H9 (cell line): ENCODE measurements at regions not wholly inside any gene's neighbourhood (a gene's known extent, or its start where the extent isn't known, plus 50 kb on each side); places are given as distances from the start of the nearest gene placed in this dataset.

ENCODE experiments used
- DNase-seq: peaks from one replicate; pipeline ENCODE4 v3.0.0-alpha.2; 2017
- H2AFZ ChIP-seq: one replicate; pipeline ENCODE4 v1.6.1; 2013; ENCODE audit warnings: mild to moderate bottlenecking, low read length, control low read depth, moderate library complexity
- H2AK5ac ChIP-seq: 2 replicates; pipeline ENCODE4 v1.6.1; 2013; ENCODE audit warnings: low read length, control low read depth, mixed read lengths; ENCODE audit not compliant: insufficient read length
- H2BK120ac ChIP-seq: one replicate; pipeline ENCODE4 v1.6.1; 2013; ENCODE audit warnings: low read depth, mild to moderate bottlenecking, low read length, control low read depth, inconsistent platforms; ENCODE audit not compliant: poor library complexity, severe bottlenecking
- H2BK12ac ChIP-seq: 2 replicates; pipeline ENCODE4 v1.6.1; 2013; ENCODE audit warnings: low read length, control low read depth, mixed read lengths, low read depth; ENCODE audit not compliant: insufficient read length
- H2BK15ac ChIP-seq: 2 replicates; pipeline ENCODE4 v1.6.1; 2013; ENCODE audit warnings: low read depth, low read length, control low read depth
- H2BK20ac ChIP-seq: one replicate; pipeline ENCODE4 v1.6.1; 2013; ENCODE audit warnings: low read depth, mild to moderate bottlenecking, low read length, control low read depth, inconsistent platforms; ENCODE audit not compliant: poor library complexity, severe bottlenecking
- H2BK5ac ChIP-seq: 2 replicates; pipeline ENCODE4 v1.6.1; 2013; ENCODE audit warnings: low read length, control low read depth, mixed read lengths; ENCODE audit not compliant: insufficient read length
- H3K14ac ChIP-seq: 2 replicates; pipeline ENCODE4 v1.6.1; 2013; ENCODE audit warnings: low read length, control low read depth; ENCODE audit not compliant: insufficient read depth
- H3K18ac ChIP-seq: 2 replicates; pipeline ENCODE4 v1.6.1; 2013; ENCODE audit warnings: low read depth, mild to moderate bottlenecking, mixed read lengths, low read length, control low read depth; ENCODE audit not compliant: insufficient read length
- H3K23ac ChIP-seq: 2 replicates; pipeline ENCODE4 v1.6.1; 2013; ENCODE audit warnings: low read length, control low read depth, mixed read lengths, low read depth; ENCODE audit not compliant: insufficient read length
- H3K23me2 ChIP-seq: 2 replicates; pipeline ENCODE4 v1.6.1; 2013; ENCODE audit warnings: low read depth, mild to moderate bottlenecking, mixed read lengths, low read length, control low read depth; ENCODE audit not compliant: insufficient read length, poor library complexity, severe bottlenecking
- H3K27ac ChIP-seq: 2 replicates; pipeline ENCODE4 v1.5.1; 2013; ENCODE audit warnings: low read length, control low read depth, mixed read lengths, low read depth; ENCODE audit not compliant: insufficient read length
- H3K27me3 ChIP-seq: 2 replicates; pipeline ENCODE4 v1.6.1; 2013; ENCODE audit warnings: low read length, control low read depth, inconsistent platforms; ENCODE audit not compliant: insufficient read depth
- H3K4ac ChIP-seq: 2 replicates; pipeline ENCODE4 v1.6.1; 2013; ENCODE audit warnings: low read depth, mild to moderate bottlenecking, control low read depth, inconsistent platforms, low read length, moderate library complexity
- H3K4me1 ChIP-seq: 2 replicates; pipeline ENCODE4 v1.6.1; 2013; ENCODE audit warnings: low read length, control low read depth, inconsistent platforms; ENCODE audit not compliant: insufficient read depth
- H3K4me2 ChIP-seq: 2 replicates; pipeline ENCODE4 v1.6.1; 2013; ENCODE audit warnings: low read length, control low read depth, mixed read lengths; ENCODE audit not compliant: insufficient read length, insufficient read depth
- H3K56ac ChIP-seq: 2 replicates; pipeline ENCODE4 v1.6.1; 2013; ENCODE audit warnings: low read depth, mild to moderate bottlenecking, mixed read lengths, low read length, control low read depth; ENCODE audit not compliant: insufficient read length
- H3K79me1 ChIP-seq: 2 replicates; pipeline ENCODE4 v1.6.1; 2013; ENCODE audit warnings: low read depth, mild to moderate bottlenecking, moderate library complexity, low read length, control low read depth, inconsistent platforms; ENCODE audit not compliant: insufficient read depth, poor library complexity, severe bottlenecking
- H3K79me2 ChIP-seq: 2 replicates; pipeline ENCODE4 v1.6.1; 2013; ENCODE audit warnings: low read length, control low read depth, inconsistent platforms; ENCODE audit not compliant: insufficient read depth
- H3K9ac ChIP-seq: 2 replicates; pipeline ENCODE4 v1.6.1; 2013; ENCODE audit warnings: low read length, control low read depth, mixed read lengths; ENCODE audit not compliant: insufficient read length; ENCODE audit errors: extremely low read depth
- H3K9me3 ChIP-seq: one replicate; pipeline ENCODE4 v1.6.1; 2013; ENCODE audit warnings: low read depth, low read length, inconsistent platforms; ENCODE audit not compliant: control insufficient read depth
- H3T11ph ChIP-seq: one replicate; pipeline ENCODE4 v1.6.1; 2013; ENCODE audit warnings: mild to moderate bottlenecking, low read length, control low read depth, inconsistent platforms
- H4K20me1 ChIP-seq: one replicate; pipeline ENCODE4 v1.6.1; 2013; ENCODE audit not compliant: control insufficient read depth, insufficient read length, insufficient read depth
- H4K5ac ChIP-seq: 2 replicates; pipeline ENCODE4 v1.6.1; 2013; ENCODE audit warnings: low read depth, mild to moderate bottlenecking, mixed read lengths, low read length, control low read depth; ENCODE audit not compliant: insufficient read length
- H4K8ac ChIP-seq: replicated peaks from 2 replicates; pipeline ENCODE4 v1.6.1; 2013; ENCODE audit warnings: low read length, control low read depth, mixed read lengths, low read depth; ENCODE audit not compliant: insufficient read length
- H4K91ac ChIP-seq: 2 replicates; pipeline ENCODE4 v1.6.1; 2013; ENCODE audit warnings: low read depth, mild to moderate bottlenecking, moderate library complexity, mixed read lengths, low read length, control low read depth; ENCODE audit not compliant: insufficient read length
- H3K27ac Mint-ChIP-seq, 3 experiments: 2 replicates in 2 of 3; 3 replicates in 1 of 3; pipeline ENCODE4 v1.8.0; 2020 to 2021; ENCODE audit warnings: mixed read lengths in 3 of 3, mild to moderate bottlenecking in 1 of 3, moderate library complexity in 1 of 3
- H3K27me3 Mint-ChIP-seq: 2 replicates; pipeline ENCODE4 v1.8.0; 2021; ENCODE audit warnings: low read depth, mild to moderate bottlenecking, moderate library complexity, mixed read lengths
- H3K36me3 Mint-ChIP-seq, 3 experiments: 2 replicates in 2 of 3; 3 replicates in 1 of 3; pipeline ENCODE4 v1.8.0; 2020 to 2021; ENCODE audit warnings: low read depth in 3 of 3, mixed read lengths in 3 of 3; ENCODE audit not compliant: insufficient read depth in 1 of 3
- H3K4me1 Mint-ChIP-seq, 2 experiments: 2 replicates each; pipeline ENCODE4 v1.8.0; 2020; ENCODE audit warnings: mixed read lengths in 2 of 2
- H3K4me3 Mint-ChIP-seq, 2 experiments: 2 replicates in 1 of 2; 3 replicates in 1 of 2; pipeline ENCODE4 v1.8.0; 2020 to 2021; ENCODE audit warnings: mild to moderate bottlenecking in 2 of 2, mixed read lengths in 2 of 2, moderate library complexity in 1 of 2
- H3K9me3 Mint-ChIP-seq, 2 experiments: 2 replicates in 1 of 2; 3 replicates in 1 of 2; pipeline ENCODE4 v1.8.0; 2020; ENCODE audit warnings: mild to moderate bottlenecking in 2 of 2, mixed read lengths in 2 of 2, moderate library complexity in 1 of 2
- CTCF ChIP-seq: fragments of 200-600 bp; sonication (generic); conservative IDR thresholded peaks from 3 replicates; pipeline ENCODE4 v1.8.0; 2021; ENCODE audit warnings: antibody characterized with exemption, mild to moderate bottlenecking
- WGBS: extraction: QIAGEN DNeasy Blood & Tissue Kit; methylation state at CpG from one replicate; pipeline ENCODE4 v1.1.7; 2013; ENCODE audit warnings: missing lambda C conversion rate, low lambda C conversion rate, mixed read lengths; ENCODE audit not compliant: insufficient read length; ENCODE audit errors: extremely low coverage; 5-methylcytosine and 5-hydroxymethylcytosine counted together

- Histone ChIP-seq H2BK20ac (no peak overlapping the region), H2BK12ac (no peak overlapping the region), H3K18ac (no peak overlapping the region), H3K4me2 (no peak overlapping the region), H3K23me2 (no peaks in the 10 kb centered on the region), H3K9me3 (no peaks in the 10 kb centered on the region), H3T11ph (no peak overlapping the region), H4K5ac (no peak overlapping the region), H3K79me2 (no peaks in the 10 kb centered on the region), H3K14ac (no peak overlapping the region), H2AFZ (no peak overlapping the region), H3K23ac (no peak overlapping the region), H4K8ac (no peak overlapping the region), H3K56ac (no peak overlapping the region), H3K9ac (no peak overlapping the region), H2BK120ac (no peak overlapping the region), H4K91ac (no peak overlapping the region), H3K4me1 (no peaks in the 10 kb centered on the region), H3K27me3 (no peaks in the 10 kb centered on the region), H2BK15ac (no peak overlapping the region), H2AK5ac (no peak overlapping the region), H4K20me1 (no peaks in the 10 kb centered on the region), H2BK5ac (no peak overlapping the region), H3K4ac (no peak overlapping the region), H3K27ac (no peak overlapping the region), H3K79me1 (no peaks in the 10 kb centered on the region)
- no peak for TF ChIP-seq CTCF
- no CpG with 5 or more reads among the region's 5 CpGs for WGBS
- H3K9me3 Mint-ChIP-seq: peaks cover 2 to 3% of the 10 kb centered on the region in 2 experiments; a peak in 2 of 5 replicates
- H3K27me3 Mint-ChIP-seq: no peaks in the 10 kb centered on the region
- H3K27ac Mint-ChIP-seq: no peak overlapping the region
- no peak for DNase-seq
- H3K4me1 Mint-ChIP-seq: peaks cover 14 to 15% of the 10 kb centered on the region in 2 experiments
- H3K4me3 Mint-ChIP-seq: no peak overlapping the region
- peaks cover 0 to 4% (median 0%) of the 10 kb centered on the region in 3 experiments; a peak in 3 of 7 replicates for H3K36me3 Mint-ChIP-seq
Observed at GRCh38 chr7:22596763-22597400, 96.9 kb upstream of the STEAP1B start.
